Small intestine (tissue), 7 donors: ENCODE measurements at regions not wholly inside any gene's neighbourhood (a gene's known extent, or its start where the extent isn't known, plus 50 kb on each side); places are given as distances from the start of the nearest gene placed in this dataset.

Experiments
- DNase-seq, 2 donors: peaks; one replicate each; pipeline versions ENCODE4 v3.0.0 to v3.0.0-alpha.2; 2013
- FAIRE-seq: peaks from 2 replicates; lab custom pipeline; 2012; peaks lifted over from hg19 to GRCh38; lab: Jason Lieb, UNC
- H3K27ac ChIP-seq, 3 donors: one replicate each; pipeline ENCODE4 v1.5.1; 2013; ENCODE audit warnings: low read length in 2 of 3, mild to moderate bottlenecking in 2 of 3, control low read depth in 1 of 3, inconsistent platforms in 1 of 3, low read depth in 1 of 3, moderate library complexity in 1 of 3
- H3K27me3 ChIP-seq, 3 donors: one replicate each; pipeline ENCODE4 v1.6.1; 2013; ENCODE audit warnings: low read length in 3 of 3, inconsistent platforms in 1 of 3; ENCODE audit not compliant: control insufficient read depth in 3 of 3, insufficient read depth in 3 of 3
- H3K36me3 ChIP-seq, 3 donors: one replicate each; pipeline ENCODE4 v1.6.1; 2013; ENCODE audit warnings: low read length in 3 of 3, inconsistent platforms in 1 of 3, low read depth in 1 of 3, mild to moderate bottlenecking in 1 of 3, moderate library complexity in 1 of 3; ENCODE audit not compliant: control insufficient read depth in 3 of 3, insufficient read depth in 2 of 3
- H3K4me1 ChIP-seq, 3 donors: one replicate each; pipeline ENCODE4 v1.6.1; 2013; ENCODE audit warnings: low read length in 2 of 3, inconsistent platforms in 1 of 3, low read depth in 1 of 3, mild to moderate bottlenecking in 1 of 3, moderate library complexity in 1 of 3; ENCODE audit not compliant: control insufficient read depth in 3 of 3, insufficient read depth in 2 of 3
- H3K4me3 ChIP-seq, 3 donors: one replicate each; pipeline ENCODE4 v1.5.1; 2013; ENCODE audit warnings: low read length in 3 of 3, control low read depth in 1 of 3, inconsistent platforms in 1 of 3, low read depth in 1 of 3, mild to moderate bottlenecking in 1 of 3, moderate library complexity in 1 of 3
- H3K9me3 ChIP-seq, 2 donors: one replicate each; pipeline ENCODE4 v1.6.1; 2013; ENCODE audit warnings: low read depth in 1 of 2, low read length in 1 of 2; ENCODE audit not compliant: control insufficient read depth in 2 of 2, insufficient read depth in 1 of 2
- WGBS, 3 donors: extraction: QIAGEN DNeasy Blood & Tissue Kit; methylation state at CpG; one replicate each; pipeline ENCODE4 v1.1.7; 2013; 5-methylcytosine and 5-hydroxymethylcytosine counted together
- donor health status: healthy with polysubstance abuse.
- donor health status: control.
- donor health status: control.
- donor health status: Bipolar disorder and iron deficiency.
- donor health status: healthy.

DNA sequence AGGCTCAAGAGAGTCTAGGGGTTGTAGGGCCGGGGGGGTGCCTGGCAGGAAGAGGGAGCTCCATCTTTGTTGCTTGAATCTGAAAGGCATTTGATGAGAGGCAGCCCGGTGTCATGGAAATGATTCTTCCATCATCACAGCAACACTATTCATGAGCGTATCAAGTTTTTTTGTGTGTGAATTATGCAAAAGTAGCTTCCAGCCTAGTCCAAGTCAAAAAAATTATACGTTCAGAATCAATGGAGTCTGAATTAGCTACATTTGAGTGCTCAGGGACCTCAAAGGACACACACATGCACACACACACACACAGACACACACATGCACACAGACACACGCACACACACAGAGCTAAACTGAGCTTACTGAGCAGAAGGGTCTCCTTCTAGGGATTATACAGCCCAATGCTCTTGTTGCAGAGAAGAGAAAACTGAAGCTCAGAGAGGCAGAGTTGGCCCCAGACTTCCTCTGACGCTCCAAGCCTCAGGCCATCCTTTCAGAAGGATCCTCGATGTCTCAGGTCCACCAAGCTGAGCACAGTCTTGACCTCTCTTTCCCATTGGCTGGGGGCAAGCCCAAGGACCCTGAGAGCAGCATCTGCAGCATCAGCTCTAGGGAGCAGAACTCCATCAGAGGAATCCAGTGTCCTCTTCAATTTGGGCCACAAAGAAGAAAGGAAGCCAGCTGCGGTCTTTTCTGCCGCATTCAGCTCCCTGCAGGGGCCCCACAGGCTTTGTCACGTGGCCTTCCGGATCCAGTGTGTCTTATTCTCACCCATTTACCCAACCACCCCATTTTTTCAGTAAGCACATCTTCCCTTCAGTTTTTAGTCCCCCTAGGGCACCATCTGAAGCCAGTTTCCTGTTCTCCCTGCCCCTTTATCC, 228.0 kb downstream of the UACA start:
- Histone ChIP-seq H3K27me3 (peaks cover 0 to 2% (median 0%) of the 10 kb centered on the region in 3 donors), H3K4me1 (peaks cover 4 to 8% (median 4%) of the 10 kb centered on the region in 3 donors), H3K4me3 (peak overlapping the region in 1 of 3 donors; percentile 33), H3K36me3 (no peaks in the 10 kb centered on the region), H3K9me3 (no peaks in the 10 kb centered on the region), H3K27ac (peak overlapping the region in 1 of 3 donors; percentile 74)
- FAIRE-seq: no peak
- WGBS, 3 donors: 57 to 85% (median 65%) methylated on average over 11 of the region's 11 CpGs
- peak in 1 of 2 donors; percentile 57 for DNase-seq

DNA sequence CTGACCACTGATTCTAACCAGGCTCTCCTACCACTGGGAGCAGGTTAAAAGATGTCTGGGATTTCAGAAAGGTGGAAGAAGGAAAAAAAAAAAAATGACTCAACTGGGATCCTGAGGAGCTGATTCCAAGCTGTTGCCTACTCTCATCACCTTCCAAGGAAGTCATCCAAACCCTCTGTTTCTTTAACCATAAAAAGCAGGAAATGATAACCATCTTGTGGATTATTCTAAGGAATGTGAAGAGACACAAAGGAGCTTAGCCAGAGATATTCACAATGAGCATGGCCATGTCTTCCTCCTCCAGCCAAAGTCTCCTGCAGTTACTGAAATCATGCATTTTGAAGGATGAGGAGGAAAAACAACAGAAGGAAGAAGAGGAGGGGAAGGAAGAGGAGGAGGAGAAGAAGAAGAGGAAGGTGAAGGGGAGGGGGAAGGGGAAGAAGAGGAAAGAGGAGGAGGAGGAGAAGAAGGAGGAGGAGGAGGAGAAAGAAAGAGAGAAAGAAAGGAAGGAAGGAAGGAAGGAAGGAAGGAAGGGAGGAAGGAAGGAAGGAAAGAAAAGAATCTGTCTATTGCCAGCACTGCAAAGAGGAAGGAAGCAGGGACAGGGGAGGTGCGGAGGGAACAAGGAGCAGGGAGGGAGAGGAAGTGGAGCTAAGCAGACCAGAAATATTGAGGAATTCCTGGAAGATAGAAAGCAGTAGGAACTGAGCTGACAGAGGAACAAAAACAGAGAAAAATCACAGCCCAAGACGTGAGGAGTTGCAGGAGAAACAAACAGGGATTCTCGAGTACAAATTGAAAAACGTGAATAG, 229.2 kb downstream of the UACA start:
- WGBS, 3 donors: 59 to 89% (median 68%) methylated on average over 4 of the region's 4 CpGs
- FAIRE-seq: no peak
- H3K36me3 ChIP-seq: no peaks in the 10 kb centered on the region

DNA sequence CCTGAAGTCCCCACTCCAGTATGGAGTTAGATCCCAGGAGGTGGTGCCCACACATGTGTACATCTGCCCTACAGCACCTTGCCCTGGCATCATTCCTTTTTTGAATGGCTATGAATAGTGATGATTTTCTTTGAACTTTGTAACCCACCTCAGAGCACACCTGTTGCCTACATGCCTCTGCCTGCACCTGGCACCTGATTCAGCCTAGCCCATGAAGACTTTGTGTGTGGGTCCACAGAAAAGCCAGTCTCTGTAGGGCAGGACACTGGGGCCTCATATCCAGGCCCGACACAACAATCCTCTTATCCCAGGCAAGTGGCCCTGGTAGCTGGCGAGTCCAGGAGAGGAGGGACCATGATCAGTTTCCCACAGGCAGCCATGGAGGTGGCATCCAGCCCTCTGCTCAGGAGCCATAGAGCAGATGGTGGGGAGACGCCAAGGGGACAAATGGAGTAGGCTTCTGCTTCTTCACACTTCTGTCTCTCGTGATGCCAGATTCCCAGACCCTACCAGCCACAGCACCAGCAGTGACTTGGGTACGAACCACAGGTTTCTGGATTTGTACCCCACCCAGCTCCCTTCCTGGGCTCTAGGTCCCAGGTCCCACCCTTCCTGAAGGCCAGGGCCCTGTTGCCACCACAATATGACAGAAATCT, 230.7 kb downstream of the UACA start:
- Histone ChIP-seq H3K27me3 (no peaks in the 10 kb centered on the region), H3K27ac (no peak overlapping the region), H3K4me1 (peaks cover 8 to 18% (median 12%) of the 10 kb centered on the region in 3 donors), H3K36me3 (no peaks in the 10 kb centered on the region), H3K4me3 (no peak overlapping the region), H3K9me3 (peaks cover 0 to 6% of the 10 kb centered on the region in 2 donors)
- WGBS, 3 donors: 37 to 61% (median 48%) methylated on average over 5 of the region's 5 CpGs
- FAIRE-seq: no peak
- DNase-seq: peak; percentile 23 to 48

More for the DNA sequence above, 229.2 kb downstream of the UACA start:
- Histone ChIP-seq H3K27ac (no peak overlapping the region), H3K9me3 (no peaks in the 10 kb centered on the region), H3K27me3 (peaks cover 0 to 2% (median 0%) of the 10 kb centered on the region in 3 donors), H3K4me1 (peaks cover 4 to 14% (median 8%) of the 10 kb centered on the region in 3 donors), H3K4me3 (no peak overlapping the region)
- DNase-seq: no peak

DNA sequence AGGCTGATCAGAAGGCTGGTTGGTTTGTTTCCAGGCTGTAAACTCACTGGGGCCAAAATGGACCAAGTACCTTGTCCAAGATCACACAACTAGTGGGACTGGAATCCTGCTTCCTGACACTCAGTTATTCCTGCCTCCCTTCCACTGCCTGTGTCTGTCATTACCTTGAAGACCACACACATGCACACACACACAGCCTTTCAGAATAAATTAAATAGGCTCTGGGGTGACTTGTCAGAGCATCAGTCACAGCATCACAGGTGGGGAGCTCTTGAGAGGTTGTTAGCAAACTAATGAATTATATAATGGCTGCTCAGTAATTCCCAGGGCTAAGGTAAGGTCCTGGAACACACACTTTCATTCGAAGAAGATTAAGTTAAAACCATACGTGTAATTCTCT, 231.8 kb downstream of the UACA start:
- H3K9me3 ChIP-seq: peaks cover 0 to 6% of the 10 kb centered on the region in 2 donors
- 67 to 83% (median 73%) methylated on average over 2 of the region's 2 CpGs for WGBS, 3 donors

DNA sequence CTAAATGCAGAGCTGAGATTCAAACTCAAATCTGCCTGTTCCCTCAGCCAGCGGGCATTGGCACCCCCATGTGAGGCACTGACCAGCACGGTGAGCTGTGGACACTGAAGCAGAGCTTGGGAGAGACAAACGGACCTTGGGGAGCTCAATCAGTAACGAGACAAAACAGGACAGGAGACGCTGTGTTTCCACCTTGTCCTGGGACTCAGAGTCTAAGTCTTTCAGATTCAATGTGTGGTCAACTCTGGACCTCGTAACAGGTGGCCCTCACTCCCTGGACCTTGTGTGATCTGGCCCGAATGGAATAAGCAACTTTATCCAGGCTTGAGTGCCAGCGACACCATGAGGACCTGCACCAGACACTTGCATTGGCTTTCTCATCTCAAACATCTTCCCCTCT, 232.5 kb downstream of the UACA start:
- peaks cover 11 to 27% (median 18%) of the 10 kb centered on the region in 3 donors for H3K4me1 ChIP-seq
- H3K27me3 ChIP-seq: no peaks in the 10 kb centered on the region
- H3K27ac ChIP-seq: no peak overlapping the region
- FAIRE-seq (no peak), DNase-seq (no peak)
- H3K4me3 ChIP-seq: no peak overlapping the region
- WGBS, 3 donors: 88 to 93% (median 93%) methylated on average over 8 of the region's 8 CpGs
- peaks cover 0 to 6% of the 10 kb centered on the region in 2 donors for H3K9me3 ChIP-seq
- H3K36me3 ChIP-seq: no peaks in the 10 kb centered on the region

More for the DNA sequence above, 231.8 kb downstream of the UACA start:
- DNase-seq (no peak), FAIRE-seq (no peak)
- Histone ChIP-seq H3K27ac (no peak overlapping the region), H3K4me3 (no peak overlapping the region), H3K27me3 (no peaks in the 10 kb centered on the region), H3K4me1 (peaks cover 9 to 23% (median 18%) of the 10 kb centered on the region in 3 donors), H3K36me3 (no peaks in the 10 kb centered on the region)

DNA sequence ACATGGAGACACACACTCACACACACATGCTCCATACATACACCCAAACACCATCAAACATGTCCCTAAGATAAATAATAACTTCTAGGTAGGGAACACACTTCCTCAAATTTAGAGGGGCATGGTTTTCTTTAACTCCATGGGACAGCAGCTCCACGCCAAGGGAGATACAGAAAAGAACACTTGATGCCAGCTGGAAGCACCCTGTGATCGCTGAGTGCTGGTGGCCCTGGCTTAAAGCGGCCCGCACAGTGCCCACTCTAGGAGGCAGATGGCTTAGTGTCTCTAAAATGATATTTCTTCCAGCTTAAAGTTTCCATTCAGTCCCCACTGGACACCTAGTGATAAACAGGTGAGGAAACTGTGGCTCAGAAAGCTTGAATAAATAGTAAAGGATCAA, 232.9 kb downstream of the UACA start:
- FAIRE-seq (no peak), DNase-seq (no peak)
- Histone ChIP-seq H3K27me3 (no peaks in the 10 kb centered on the region), H3K27ac (no peak overlapping the region), H3K4me3 (no peak overlapping the region), H3K36me3 (no peaks in the 10 kb centered on the region), H3K9me3 (peaks cover 0 to 6% of the 10 kb centered on the region in 2 donors), H3K4me1 (peaks cover 11 to 27% (median 18%) of the 10 kb centered on the region in 3 donors)
- WGBS, 3 donors: 80 to 93% (median 86%) methylated on average over 4 of the region's 4 CpGs

DNA sequence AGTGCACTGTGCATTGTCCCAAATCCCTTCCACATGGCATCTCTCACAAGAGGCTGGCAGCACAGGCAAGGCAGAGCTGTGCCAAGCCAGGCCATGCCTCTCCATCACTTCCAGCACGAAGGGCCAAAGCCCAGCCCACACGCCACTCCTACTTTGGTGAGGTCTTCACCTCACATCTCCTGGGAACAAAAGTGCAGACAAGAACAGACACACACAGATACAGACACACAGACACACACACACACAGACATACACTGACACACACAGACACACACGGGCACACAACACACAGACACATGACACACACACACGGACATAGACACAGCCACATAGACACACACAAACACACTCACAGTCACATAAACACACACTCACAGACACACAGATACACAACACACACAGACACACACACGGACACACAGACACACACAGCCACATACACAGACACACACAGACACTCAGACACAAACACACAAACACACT, 233.3 kb downstream of the UACA start:
- no peak overlapping the region for H3K4me3 ChIP-seq
- FAIRE-seq (no peak), DNase-seq (no peak)
- no peak overlapping the region for H3K27ac ChIP-seq
- H3K27me3 ChIP-seq: no peaks in the 10 kb centered on the region
- H3K4me1 ChIP-seq: peaks cover 11 to 27% (median 18%) of the 10 kb centered on the region in 3 donors
- no peaks in the 10 kb centered on the region for H3K36me3 ChIP-seq
- WGBS, 3 donors: 78 to 87% (median 81%) methylated on average over 5 of the region's 5 CpGs
- peaks cover 0 to 6% of the 10 kb centered on the region in 2 donors for H3K9me3 ChIP-seq

DNA sequence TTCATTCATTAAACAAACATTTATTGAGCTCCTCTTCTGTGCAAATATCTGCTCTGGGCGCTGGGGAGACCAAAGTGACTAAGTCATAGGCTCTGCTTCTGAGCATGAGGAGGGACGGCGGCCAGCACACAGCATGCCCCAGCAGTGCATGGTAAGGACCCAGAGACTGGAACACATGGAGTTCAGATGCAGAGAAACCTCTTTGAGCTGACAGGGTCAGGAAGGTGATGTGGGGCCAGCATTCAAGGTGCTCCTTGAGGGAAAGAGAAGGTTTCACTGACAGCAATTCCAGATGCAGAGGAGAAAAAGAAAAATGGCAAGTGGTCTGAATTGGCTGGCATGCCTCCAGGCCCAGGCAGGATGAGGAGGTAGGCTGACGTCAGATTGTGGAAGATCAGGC, 234.5 kb downstream of the UACA start:
- Histone ChIP-seq H3K4me1 (peaks cover 11 to 27% (median 17%) of the 10 kb centered on the region in 3 donors), H3K36me3 (no peaks in the 10 kb centered on the region), H3K27me3 (no peaks in the 10 kb centered on the region), H3K4me3 (no peak overlapping the region), H3K9me3 (peaks cover 0 to 6% of the 10 kb centered on the region in 2 donors), H3K27ac (peak overlapping the region in 2 of 3 donors; percentile 18 to 51)
- WGBS, 3 donors: 65 to 85% (median 71%) methylated on average over 4 of the region's 4 CpGs
- DNase-seq (no peak), FAIRE-seq (no peak)
